IMR-90 (cell line): ENCODE measurements at regions not wholly inside any gene's neighbourhood (a gene's known extent, or its start where the extent isn't known, plus 50 kb on each side); places are given as distances from the start of the nearest gene placed in this dataset.

Experiments
- ATAC-seq: fragments of 200-7000 bp; cut with Tn5 transposase; 2 replicates; pipeline ENCODE4 v1.9.1; 2020; ENCODE audit warnings: low read depth, mild to moderate bottlenecking, moderate library complexity
- BruUV-seq: library from RNA; stranded (reverse); fragments of 400-500 nt; replicated peaks from 2 replicates; lab custom pipeline; 2021; lab: Mats Ljungman, UMichigan
- CTCF ChIA-PET: fragments of 300-600 bp; formaldehyde crosslinking; extraction: SDS; loops from one replicate; lab custom pipeline; 2021; ENCODE audit warnings: antibody characterized with exemption; lab: Yijun Ruan, JAX
- POLR2A ChIA-PET: fragments of 300-600 bp; sonication (Branson Sonifier 250); formaldehyde crosslinking; loops from one replicate; lab custom pipeline; 2022; ENCODE audit warnings: antibody characterized with exemption; ENCODE audit not compliant: unreplicated experiment; lab: Charles Lee
- DNase-seq: peaks from one replicate; pipeline ENCODE4 v3.0.0; 2013
- H2AFZ ChIP-seq: replicated peaks from 2 replicates; pipeline ENCODE3; 2013; ENCODE audit warnings: low read length, mild to moderate bottlenecking; ENCODE audit not compliant: poor library complexity
- H2AK5ac ChIP-seq: 2 replicates; pipeline ENCODE4 v1.6.1; 2013; ENCODE audit warnings: low read depth, low read length, inconsistent platforms
- H2AK9ac ChIP-seq: replicated peaks from 2 replicates; pipeline ENCODE3; 2013; ENCODE audit warnings: mild to moderate bottlenecking, low read depth, low read length, moderate library complexity; ENCODE audit not compliant: poor library complexity
- H2BK120ac ChIP-seq: 2 replicates; pipeline ENCODE4 v1.6.1; 2013; ENCODE audit warnings: low read depth, low read length, inconsistent platforms
- H2BK15ac ChIP-seq: 3 replicates; pipeline ENCODE4 v1.6.1; 2013; ENCODE audit warnings: low read depth, low read length, inconsistent platforms
- H2BK20ac ChIP-seq: 2 replicates; pipeline ENCODE4 v1.6.1; 2013; ENCODE audit warnings: low read depth, mild to moderate bottlenecking, inconsistent platforms, low read length, moderate library complexity
- H2BK5ac ChIP-seq: 2 replicates; pipeline ENCODE4 v1.6.1; 2013; ENCODE audit warnings: mild to moderate bottlenecking, low read depth, low read length, inconsistent platforms; ENCODE audit not compliant: poor library complexity, severe bottlenecking
- H3K14ac ChIP-seq: replicated peaks from 2 replicates; pipeline ENCODE4 v1.6.1; 2013; ENCODE audit warnings: low read depth, low read length, inconsistent platforms
- H3K18ac ChIP-seq: 2 replicates; pipeline ENCODE4 v1.6.1; 2013; ENCODE audit warnings: low read depth, low read length, control low read depth
- H3K23ac ChIP-seq: 2 replicates; pipeline ENCODE4 v1.6.1; 2013; ENCODE audit warnings: low read depth, low read length, inconsistent platforms
- H3K27ac ChIP-seq: 2 replicates; pipeline ENCODE4 v1.5.1; 2013; ENCODE audit warnings: mild to moderate bottlenecking, control low read depth, low read length; ENCODE audit not compliant: insufficient read depth
- H3K27me3 ChIP-seq: 2 replicates; pipeline ENCODE4 v1.6.1; 2013; ENCODE audit warnings: low read length; ENCODE audit not compliant: control insufficient read depth, insufficient read depth
- H3K36me3 ChIP-seq: 2 replicates; pipeline ENCODE4 v1.6.1; 2013; ENCODE audit warnings: low read length, mixed read lengths; ENCODE audit not compliant: control insufficient read depth, insufficient read depth
- H3K4ac ChIP-seq: 2 replicates; pipeline ENCODE4 v1.6.1; 2013; ENCODE audit warnings: low read depth, low read length, inconsistent platforms
- H3K4me1 ChIP-seq: 2 replicates; pipeline ENCODE4 v1.6.1; 2013; ENCODE audit warnings: low read length, mixed read lengths; ENCODE audit not compliant: control insufficient read depth, insufficient read depth
- H3K4me2 ChIP-seq: 2 replicates; pipeline ENCODE4 v1.6.1; 2013; ENCODE audit warnings: low read depth, mild to moderate bottlenecking, control low read depth, low read length, moderate library complexity
- H3K4me3 ChIP-seq: 2 replicates; pipeline ENCODE4 v1.5.1; 2013; ENCODE audit warnings: low read depth, mild to moderate bottlenecking, control low read depth, low read length, moderate library complexity; ENCODE audit not compliant: insufficient read depth
- H3K56ac ChIP-seq: 2 replicates; pipeline ENCODE4 v1.6.1; 2013; ENCODE audit warnings: low read length, inconsistent platforms; ENCODE audit not compliant: insufficient read depth; ENCODE audit errors: extremely low read depth
- H3K79me1 ChIP-seq, 2 experiments: 2 replicates each; pipeline ENCODE4 v1.6.1; 2013; ENCODE audit warnings: low read length in 2 of 2, inconsistent platforms in 1 of 2, low read depth in 1 of 2
- H3K9ac ChIP-seq: 2 replicates; pipeline ENCODE4 v1.6.1; 2013; ENCODE audit warnings: low read depth, low read length, control low read depth
- H3K9me1 ChIP-seq: 2 replicates; pipeline ENCODE4 v1.6.1; 2013; ENCODE audit warnings: low read length, inconsistent platforms; ENCODE audit not compliant: insufficient read depth
- H3K9me3 ChIP-seq: 2 replicates; pipeline ENCODE4 v1.6.1; 2013; ENCODE audit warnings: low read length; ENCODE audit not compliant: control insufficient read depth, insufficient read depth
- H4K20me1 ChIP-seq: 2 replicates; pipeline ENCODE4 v1.6.1; 2013; ENCODE audit warnings: low read length, inconsistent platforms; ENCODE audit not compliant: insufficient read depth
- H4K5ac ChIP-seq: 2 replicates; pipeline ENCODE4 v1.6.1; 2013; ENCODE audit warnings: mild to moderate bottlenecking, low read depth, low read length, control low read depth
- H4K8ac ChIP-seq, 2 experiments: 2 replicates each; pipeline ENCODE4 v1.6.1; 2013; ENCODE audit warnings: low read depth in 2 of 2, low read length in 2 of 2, control low read depth in 1 of 2, inconsistent platforms in 1 of 2
- H4K91ac ChIP-seq: 2 replicates; pipeline ENCODE4 v1.6.1; 2013; ENCODE audit warnings: low read depth, low read length, inconsistent platforms; ENCODE audit not compliant: insufficient read depth
- BHLHE40 ChIP-seq: fragments of 150-350 bp; IDR thresholded peaks from 2 replicates; pipeline ENCODE4 v1.6.1; 2016; ENCODE audit warnings: mild to moderate bottlenecking, low read depth, low read length
- CEBPB ChIP-seq: IDR thresholded peaks from 2 replicates; pipeline ENCODE4 v1.6.1; 2012; ENCODE audit warnings: low read depth, low read length, improper control_type of control experiment
- FOS ChIP-seq: fragments of 150-350 bp; IDR thresholded peaks from 2 replicates; pipeline ENCODE4 v1.6.1; 2016; ENCODE audit warnings: low read depth, low read length
- MAFK ChIP-seq: IDR thresholded peaks from 2 replicates; pipeline ENCODE4 v1.6.1; 2012; ENCODE audit warnings: low read depth, low read length, improper control_type of control experiment
- MAZ ChIP-seq: IDR thresholded peaks from 2 replicates; pipeline ENCODE4 v1.6.1; 2012; ENCODE audit warnings: low read depth, mild to moderate bottlenecking, low read length, improper control_type of control experiment, moderate library complexity, borderline replicate concordance
- MXI1 ChIP-seq: IDR thresholded peaks from 2 replicates; pipeline ENCODE4 v1.6.1; 2012; ENCODE audit warnings: low read depth, mild to moderate bottlenecking, low read length, moderate library complexity, borderline replicate concordance
- POLR2A ChIP-seq: IDR thresholded peaks from 2 replicates; pipeline ENCODE4 v1.6.1; 2012; ENCODE audit warnings: mild to moderate bottlenecking, low read depth, low read length
- RAD21 ChIP-seq: IDR thresholded peaks from 2 replicates; pipeline ENCODE4 v1.6.1; 2012; ENCODE audit warnings: low read length, improper control_type of control experiment
- RFX5 ChIP-seq: IDR thresholded peaks from 2 replicates; pipeline ENCODE4 v1.8.0; 2012; ENCODE audit warnings: low read depth, mild to moderate bottlenecking, low read length, moderate library complexity
- SMC3 ChIP-seq: fragments of 150-350 bp; IDR thresholded peaks from 2 replicates; pipeline ENCODE4 v1.6.1; 2016; ENCODE audit warnings: low read depth, mild to moderate bottlenecking, antibody characterized with exemption, low read length, moderate library complexity
- WGBS, 2 experiments: methylation state at CpG; one replicate each; pipeline versions ENCODE4 v1.1.5 to v1.1.7; 2013; ENCODE audit warnings: missing lambda C conversion rate in 2 of 2; ENCODE audit not compliant: insufficient read length in 1 of 2; ENCODE audit errors: extremely low coverage in 2 of 2; 5-methylcytosine and 5-hydroxymethylcytosine counted together
- dilution Hi-C: fragments of 300-500 bp; cut with HindIII; formaldehyde crosslinking; loops from one replicate; pipeline ENCODE4 v1.14.3; 2018; ENCODE audit warnings: low sequenced_read_pairs; ENCODE audit not compliant: unreplicated experiment
- in situ Hi-C: fragments of 300-500 bp; cut with MboI; formaldehyde crosslinking; loops from 3 replicates; pipeline ENCODE4 v1.14.3; 2019; ENCODE audit warnings: low sequenced_read_pairs, inconsistent platforms, mixed read lengths
- intact Hi-C: fragments of 100-400 bp; cut with micrococcal nuclease; formaldehyde crosslinking; loops from 2 replicates; pipeline ENCODE4 v1.10.0; 2022
- TF ChIP-seq, protein P1 (sequence below): fragments of 150-350 bp; IDR thresholded peaks from 2 replicates; pipeline ENCODE4 v1.6.1; 2016; ENCODE audit warnings: low read depth, mild to moderate bottlenecking, low read length, moderate library complexity, borderline replicate concordance
- TF ChIP-seq, protein P2 (sequence below): conservative IDR thresholded peaks from 2 replicates; pipeline ENCODE4 v1.5.1; 2012; ENCODE audit warnings: mild to moderate bottlenecking, low read depth, low read length, improper control_type of control experiment

DNA sequence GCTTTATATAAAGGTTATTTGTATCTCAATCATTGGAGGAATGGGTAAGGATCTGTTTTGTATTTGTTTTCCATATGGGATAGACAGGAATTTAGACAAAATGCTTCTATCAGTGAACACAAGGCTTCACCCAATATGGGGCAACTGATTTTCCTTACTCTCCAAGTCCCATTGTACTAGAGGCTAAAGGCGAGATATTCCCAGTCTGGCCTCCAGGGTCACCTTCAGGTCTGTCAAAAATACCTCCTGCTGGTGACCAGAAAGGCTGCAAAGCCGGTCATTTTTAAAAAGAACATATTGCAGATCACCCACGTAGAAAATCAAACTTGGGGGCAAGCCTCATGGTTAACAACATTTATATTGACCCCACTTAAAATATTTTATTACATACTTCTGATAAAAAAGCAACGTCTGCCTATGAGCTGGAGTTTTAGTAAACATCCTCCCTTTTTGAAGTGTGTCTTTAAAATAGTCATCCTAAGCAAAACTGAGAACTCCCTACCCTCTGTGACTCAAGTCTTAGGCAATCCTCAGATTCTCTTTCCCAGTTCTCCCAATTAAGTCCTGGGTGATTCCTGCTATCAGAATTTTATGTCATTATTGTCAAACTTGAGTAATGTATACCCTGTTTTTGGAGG, 276.6 kb downstream of the MREG start:
- no peak overlapping the region for H3K4me3 ChIP-seq
- H3K27ac ChIP-seq, result no peak overlapping the region
- H3K18ac ChIP-seq, result peak overlapping the region; percentile 49; the same call in 1 of the 2 replicates
- intact Hi-C loops, result no loop called here
- H4K8ac ChIP-seq, result peak overlapping the region; percentile 15 to 30; a peak in 1 of 4 replicates
- WGBS, 2 experiments, result 40% methylated on average over 2 of the region's 4 CpGs; no CpG with 5 or more reads in 1 of the 2 experiments
- peak overlapping the region; percentile 85; the same call in 1 of the 2 replicates for H3K4ac ChIP-seq
- TF ChIP-seq MXI1 (no peak), RFX5 (no peak), FOS (peak; percentile 24; the same call in 1 of the 2 replicates), RAD21 (0 out of 2 replicates have a peak, but pooled peaks have one; percentile 19), BHLHE40 (no peak), MAZ (no peak), SMC3 (peak; percentile 17), POLR2A (no peak), CEBPB (peak; percentile 96), MAFK (peak; percentile 66)
- TF ChIP-seq, protein P1, sequence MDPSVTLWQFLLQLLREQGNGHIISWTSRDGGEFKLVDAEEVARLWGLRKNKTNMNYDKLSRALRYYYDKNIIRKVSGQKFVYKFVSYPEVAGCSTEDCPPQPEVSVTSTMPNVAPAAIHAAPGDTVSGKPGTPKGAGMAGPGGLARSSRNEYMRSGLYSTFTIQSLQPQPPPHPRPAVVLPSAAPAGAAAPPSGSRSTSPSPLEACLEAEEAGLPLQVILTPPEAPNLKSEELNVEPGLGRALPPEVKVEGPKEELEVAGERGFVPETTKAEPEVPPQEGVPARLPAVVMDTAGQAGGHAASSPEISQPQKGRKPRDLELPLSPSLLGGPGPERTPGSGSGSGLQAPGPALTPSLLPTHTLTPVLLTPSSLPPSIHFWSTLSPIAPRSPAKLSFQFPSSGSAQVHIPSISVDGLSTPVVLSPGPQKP, result no peak
- TF ChIP-seq, protein P2, sequence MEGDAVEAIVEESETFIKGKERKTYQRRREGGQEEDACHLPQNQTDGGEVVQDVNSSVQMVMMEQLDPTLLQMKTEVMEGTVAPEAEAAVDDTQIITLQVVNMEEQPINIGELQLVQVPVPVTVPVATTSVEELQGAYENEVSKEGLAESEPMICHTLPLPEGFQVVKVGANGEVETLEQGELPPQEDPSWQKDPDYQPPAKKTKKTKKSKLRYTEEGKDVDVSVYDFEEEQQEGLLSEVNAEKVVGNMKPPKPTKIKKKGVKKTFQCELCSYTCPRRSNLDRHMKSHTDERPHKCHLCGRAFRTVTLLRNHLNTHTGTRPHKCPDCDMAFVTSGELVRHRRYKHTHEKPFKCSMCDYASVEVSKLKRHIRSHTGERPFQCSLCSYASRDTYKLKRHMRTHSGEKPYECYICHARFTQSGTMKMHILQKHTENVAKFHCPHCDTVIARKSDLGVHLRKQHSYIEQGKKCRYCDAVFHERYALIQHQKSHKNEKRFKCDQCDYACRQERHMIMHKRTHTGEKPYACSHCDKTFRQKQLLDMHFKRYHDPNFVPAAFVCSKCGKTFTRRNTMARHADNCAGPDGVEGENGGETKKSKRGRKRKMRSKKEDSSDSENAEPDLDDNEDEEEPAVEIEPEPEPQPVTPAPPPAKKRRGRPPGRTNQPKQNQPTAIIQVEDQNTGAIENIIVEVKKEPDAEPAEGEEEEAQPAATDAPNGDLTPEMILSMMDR, result peak; percentile 30; the same call in 1 of the 2 replicates
- H3K14ac ChIP-seq, result peak overlapping the region; percentile 82
- peak overlapping the region; percentile 25; the same call in 1 of the 2 replicates for H4K91ac ChIP-seq
- DNase-seq (peak; percentile 85), ATAC-seq (peak; percentile 85)
- peak overlapping the region; percentile 46 for H2BK5ac ChIP-seq
- no TSS peak for BruUV-seq
- no peak overlapping the region for H3K56ac ChIP-seq
- peak overlapping the region; percentile 80 for H2BK120ac ChIP-seq
- ChIA-PET CTCF (interaction anchor here (0.9 to 1.1 kb wide), 2 partner anchors 8 to 48 kb away, joined by 3 read pairs; no protein-coding TSS in a partner anchor), POLR2A (no interaction called here)
- H2AFZ ChIP-seq, result peak overlapping the region; percentile 54
- H3K9ac ChIP-seq, result no peak overlapping the region
- no peaks in the 10 kb centered on the region for H3K27me3 ChIP-seq
- peaks cover 3% of the 10 kb centered on the region for H3K4me1 ChIP-seq
- H2AK9ac ChIP-seq, result no peak overlapping the region
- H4K5ac ChIP-seq, result no peak overlapping the region; the same call in 1 of the 2 replicates
- no peaks in the 10 kb centered on the region for H3K36me3 ChIP-seq
- H3K4me2 ChIP-seq, result peak overlapping the region; percentile 24; the same call in 1 of the 2 replicates
- no peaks in the 10 kb centered on the region for H3K79me1 ChIP-seq
- H4K20me1 ChIP-seq, result no peaks in the 10 kb centered on the region
- peak overlapping the region; percentile 84 for H2BK20ac ChIP-seq
- peak overlapping the region; percentile 89; the same call in 1 of the 2 replicates for H3K23ac ChIP-seq
- dilution Hi-C loops, result no loop called here
- 0 out of 2 replicates have a peak overlapping the region, but pooled peaks have one; percentile 70 for H2AK5ac ChIP-seq
- no peaks in the 10 kb centered on the region for H3K9me3 ChIP-seq
- in situ Hi-C loops, result no loop called here
- no peak overlapping the region for H2BK15ac ChIP-seq
- H3K9me1 ChIP-seq, result peaks cover 6% of the 10 kb centered on the region
